HFF-Myc (cell line): ENCODE measurements at regions not wholly inside any gene's neighbourhood (a gene's known extent, or its start where the extent isn't known, plus 50 kb on each side); places are given as distances from the start of the nearest gene placed in this dataset.

Experiments
- DNase-seq: peaks from one replicate; pipeline ENCODE4 v3.0.0-alpha.2; 2011; ENCODE audit warnings: low read depth; ENCODE audit errors: extremely low read depth
- H3K4me3 ChIP-seq: replicated peaks from 2 replicates; pipeline ENCODE4 v1.5.1; 2011; ENCODE audit warnings: low read depth, mild to moderate bottlenecking, control low read depth, low read length
- TF ChIP-seq, protein P1 (sequence below): IDR thresholded peaks from 2 replicates; pipeline ENCODE4 v1.5.1; 2012; ENCODE audit warnings: mild to moderate bottlenecking, low read depth, low read length, control low read depth; ENCODE audit errors: missing control alignments

DNA sequence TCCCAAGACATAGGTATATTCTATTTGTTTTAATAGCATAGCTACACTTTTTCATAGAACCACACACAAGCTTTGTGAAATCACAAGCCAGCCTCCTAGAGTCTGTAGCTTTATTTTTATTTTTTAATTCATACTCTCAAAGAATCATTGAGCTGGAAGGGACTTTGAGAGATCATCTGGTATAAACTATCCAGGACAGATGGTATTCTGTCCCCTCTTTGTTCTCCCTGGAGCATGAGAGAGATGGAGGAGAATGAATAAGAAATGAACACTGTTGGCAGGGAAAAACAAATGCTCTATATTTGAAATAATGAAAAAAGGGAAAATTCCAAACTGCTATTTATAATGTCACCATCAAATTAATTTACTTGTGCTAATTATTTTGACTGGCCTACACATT, 338.7 kb upstream of the IL12A start:
- TF ChIP-seq, protein P1, sequence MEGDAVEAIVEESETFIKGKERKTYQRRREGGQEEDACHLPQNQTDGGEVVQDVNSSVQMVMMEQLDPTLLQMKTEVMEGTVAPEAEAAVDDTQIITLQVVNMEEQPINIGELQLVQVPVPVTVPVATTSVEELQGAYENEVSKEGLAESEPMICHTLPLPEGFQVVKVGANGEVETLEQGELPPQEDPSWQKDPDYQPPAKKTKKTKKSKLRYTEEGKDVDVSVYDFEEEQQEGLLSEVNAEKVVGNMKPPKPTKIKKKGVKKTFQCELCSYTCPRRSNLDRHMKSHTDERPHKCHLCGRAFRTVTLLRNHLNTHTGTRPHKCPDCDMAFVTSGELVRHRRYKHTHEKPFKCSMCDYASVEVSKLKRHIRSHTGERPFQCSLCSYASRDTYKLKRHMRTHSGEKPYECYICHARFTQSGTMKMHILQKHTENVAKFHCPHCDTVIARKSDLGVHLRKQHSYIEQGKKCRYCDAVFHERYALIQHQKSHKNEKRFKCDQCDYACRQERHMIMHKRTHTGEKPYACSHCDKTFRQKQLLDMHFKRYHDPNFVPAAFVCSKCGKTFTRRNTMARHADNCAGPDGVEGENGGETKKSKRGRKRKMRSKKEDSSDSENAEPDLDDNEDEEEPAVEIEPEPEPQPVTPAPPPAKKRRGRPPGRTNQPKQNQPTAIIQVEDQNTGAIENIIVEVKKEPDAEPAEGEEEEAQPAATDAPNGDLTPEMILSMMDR: no peak
- no peak for DNase-seq
- H3K4me3 ChIP-seq: no peak overlapping the region

DNA sequence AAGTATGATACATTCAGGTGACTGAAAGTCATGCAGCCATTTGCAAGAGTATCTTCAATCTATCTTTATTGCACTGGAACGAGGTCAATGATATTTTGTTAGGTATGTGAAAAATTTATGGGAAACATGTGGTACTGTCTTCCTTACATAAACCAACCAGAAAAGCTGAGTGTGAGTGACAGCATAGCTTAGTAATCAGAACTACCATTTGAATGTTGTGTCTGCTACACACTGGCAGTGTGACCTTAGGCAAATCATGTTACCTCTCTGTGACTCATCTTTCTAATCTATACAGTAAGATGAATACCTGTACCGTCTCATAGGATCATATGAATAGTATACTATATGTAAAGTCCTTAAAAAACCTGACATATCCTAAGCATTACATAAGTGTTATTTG, 337.9 kb upstream of the IL12A start:
- TF ChIP-seq, protein P1: no peak
- no peak overlapping the region for H3K4me3 ChIP-seq
- DNase-seq: no peak

DNA sequence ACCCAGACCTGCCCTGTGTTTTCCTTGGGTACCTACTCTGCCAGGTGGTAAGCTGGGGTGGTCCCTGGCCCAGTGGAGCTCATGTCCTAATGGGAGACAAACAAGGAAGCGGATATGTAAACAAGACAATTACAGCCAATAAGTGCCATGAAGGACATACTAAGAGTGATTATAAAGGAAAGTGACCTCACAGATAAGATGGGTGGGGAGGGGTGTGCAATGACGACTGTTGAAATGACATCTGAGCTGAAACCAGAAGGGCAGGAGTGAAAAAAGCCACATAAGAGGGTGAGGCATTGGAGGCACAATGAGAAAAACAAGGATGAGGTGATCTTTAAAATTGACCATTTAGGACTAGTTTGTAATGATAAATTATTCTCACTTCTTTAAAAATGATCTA, 336.2 kb upstream of the IL12A start:
- DNase-seq: no peak
- TF ChIP-seq, protein P1: no peak

DNA sequence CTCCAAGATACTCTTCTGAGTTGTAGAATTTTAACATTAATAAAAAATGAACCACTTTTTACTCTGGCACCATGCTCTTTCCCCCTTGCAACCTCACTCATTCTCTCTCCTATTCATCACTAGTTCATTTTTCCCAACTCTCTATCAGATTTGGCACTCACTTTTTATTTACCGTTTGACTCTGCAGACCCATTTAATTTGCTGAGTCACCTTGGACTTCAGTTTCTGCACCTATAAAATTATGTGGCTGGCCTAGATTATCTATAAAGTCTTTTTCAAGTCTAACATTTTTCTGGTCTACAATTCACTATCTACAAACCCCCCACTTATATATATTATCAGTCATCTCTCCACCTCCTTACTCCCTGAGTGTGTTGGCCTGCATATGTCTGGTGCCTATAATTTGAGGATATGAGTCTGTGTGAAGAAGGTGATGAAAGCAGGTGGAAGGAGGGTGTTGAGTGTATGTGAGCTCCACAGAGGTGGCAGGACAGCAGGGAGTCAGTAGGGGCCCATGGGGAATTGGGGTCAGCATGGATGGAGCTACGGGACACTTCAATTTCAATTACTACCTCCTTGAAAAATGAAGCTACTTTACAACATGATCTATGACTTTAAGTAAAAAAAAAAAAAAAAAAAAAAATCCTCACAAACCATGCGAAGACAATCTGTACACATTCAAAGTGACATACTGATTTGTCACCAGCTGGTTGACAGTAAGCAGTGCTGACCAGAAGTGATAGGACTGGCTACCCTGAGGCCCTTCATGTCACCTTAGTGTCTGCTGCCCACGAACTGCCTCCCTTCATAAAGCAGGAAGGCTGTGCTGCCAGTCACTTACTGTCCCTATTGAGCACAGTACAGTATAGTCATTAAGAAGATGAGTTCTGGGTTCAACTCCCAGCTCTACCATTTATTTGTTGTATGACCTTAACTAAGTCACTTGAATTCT, 334.2 kb upstream of the IL12A start:
- H3K4me3 ChIP-seq: no peak overlapping the region
- DNase-seq: no peak
- TF ChIP-seq, protein P1: no peak

More for the DNA sequence above, 336.2 kb upstream of the IL12A start:
- H3K4me3 ChIP-seq: no peak overlapping the region

DNA sequence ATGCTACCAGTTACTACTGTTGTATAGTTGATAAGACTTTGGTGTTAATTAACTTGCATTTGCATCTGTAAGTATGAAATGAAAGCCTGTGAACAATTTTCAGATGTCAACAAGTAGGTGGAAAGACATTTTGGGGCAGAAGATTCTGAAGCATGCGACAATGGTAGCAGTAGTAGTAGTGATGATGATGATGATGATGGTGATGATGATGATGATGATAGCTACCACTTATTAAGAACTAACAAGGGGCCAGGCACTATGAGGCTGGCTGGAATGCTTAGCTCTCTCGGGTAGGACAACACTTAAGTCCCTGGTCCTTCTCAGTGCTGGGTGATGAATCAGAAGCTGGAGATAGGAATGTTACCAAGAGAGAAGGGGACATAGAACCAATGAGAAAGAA, 333.4 kb upstream of the IL12A start:
- no peak for DNase-seq
- TF ChIP-seq, protein P1: no peak
- no peak overlapping the region for H3K4me3 ChIP-seq

DNA sequence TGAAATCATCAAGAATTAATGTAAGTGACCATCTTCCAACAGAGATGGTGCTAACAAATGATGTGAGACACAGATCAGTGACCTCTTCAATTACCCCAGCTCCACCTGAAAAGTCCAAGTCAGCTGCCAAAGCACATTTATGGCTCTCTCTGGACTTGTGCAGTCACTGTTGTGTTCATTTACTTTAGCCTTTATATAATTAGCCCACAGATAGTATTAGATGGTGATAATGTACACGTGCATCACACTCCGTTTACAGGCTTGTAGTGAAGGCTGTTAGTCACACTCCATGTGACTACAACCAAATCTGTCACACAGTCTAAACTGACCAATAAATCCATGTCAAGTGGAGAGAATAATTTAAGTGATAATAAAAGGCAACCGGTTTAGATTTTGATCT, 331.5 kb upstream of the IL12A start:
- no peak overlapping the region for H3K4me3 ChIP-seq
- TF ChIP-seq, protein P1: no peak
- DNase-seq: no peak
